CD14-positive monocyte (primary cell): ENCODE measurements at regions not wholly inside any gene's neighbourhood (a gene's known extent, or its start where the extent isn't known, plus 50 kb on each side); places are given as distances from the start of the nearest gene placed in this dataset.

Experiments used
- DNase-seq, 3 donors: peaks; one replicate each; pipeline ENCODE4 v3.0.0-alpha.2; 2011 to 2022
- H2AFZ ChIP-seq: 2 replicates; pipeline ENCODE4 v1.6.0; 2012; ENCODE audit warnings: mild to moderate bottlenecking, low read depth, low read length, inconsistent platforms; ENCODE audit not compliant: insufficient read depth, poor library complexity, severe bottlenecking
- H3K27ac ChIP-seq, 2 donors: 1 replicate in 1 of 2; 2 replicates in 1 of 2; pipeline ENCODE4 v1.5.1; 2012 to 2013; ENCODE audit warnings: low read length in 2 of 2, control low read depth in 1 of 2, inconsistent platforms in 1 of 2, low read depth in 1 of 2, mild to moderate bottlenecking in 1 of 2
- H3K27me3 ChIP-seq, 2 donors: one replicate each; pipeline versions ENCODE4 v1.6.0 to v1.6.1; 2011 to 2013; ENCODE audit warnings: low read length in 2 of 2; ENCODE audit not compliant: control insufficient read depth in 2 of 2, insufficient read depth in 2 of 2
- H3K36me3 ChIP-seq, 2 donors: replicated peaks in 1 of 2; 1 replicate in 1 of 2; 2 replicates in 1 of 2; pipeline versions ENCODE4 v1.5.1 to v1.6.1; 2012 to 2013; ENCODE audit warnings: low read length in 2 of 2, control low read depth in 1 of 2, inconsistent platforms in 1 of 2, mild to moderate bottlenecking in 1 of 2; ENCODE audit not compliant: insufficient read depth in 2 of 2, control insufficient read depth in 1 of 2
- H3K4me1 ChIP-seq, 2 donors: 1 replicate in 1 of 2; 2 replicates in 1 of 2; pipeline versions ENCODE4 v1.5.1 to v1.6.1; 2012 to 2013; ENCODE audit warnings: low read length in 2 of 2, control low read depth in 1 of 2, inconsistent platforms in 1 of 2, mild to moderate bottlenecking in 1 of 2, moderate library complexity in 1 of 2; ENCODE audit not compliant: insufficient read depth in 2 of 2, control insufficient read depth in 1 of 2
- H3K4me2 ChIP-seq: replicated peaks from 2 replicates; pipeline ENCODE3; 2012; ENCODE audit warnings: low read length, moderate library complexity, mild to moderate bottlenecking; ENCODE audit not compliant: poor library complexity, severe bottlenecking; ENCODE audit errors: extremely low read depth
- H3K4me3 ChIP-seq, 3 experiments: fragments of 200-600 bp in 1 of 3; sonication (generic) in 1 of 3; replicated peaks in 1 of 3; 1 replicate in 2 of 3; 2 replicates in 1 of 3; pipeline ENCODE4 v1.5.1; 2011 to 2013; ENCODE audit warnings: low read length in 3 of 3, mild to moderate bottlenecking in 3 of 3, control low read depth in 2 of 3, low read depth in 2 of 3, inconsistent platforms in 1 of 3, moderate library complexity in 1 of 3
- H3K79me2 ChIP-seq: 2 replicates; pipeline ENCODE4 v1.6.0; 2012; ENCODE audit warnings: mild to moderate bottlenecking, control low read depth, inconsistent platforms, low read length, moderate library complexity; ENCODE audit not compliant: insufficient read depth
- H3K9ac ChIP-seq: 2 replicates; pipeline ENCODE4 v1.6.0; 2017; ENCODE audit warnings: low read length, mild to moderate bottlenecking; ENCODE audit not compliant: insufficient read depth, poor library complexity, severe bottlenecking
- H3K9me3 ChIP-seq, 2 donors: replicated peaks in 1 of 2; 1 replicate in 1 of 2; 2 replicates in 1 of 2; pipeline versions ENCODE4 v1.5.1 to v1.6.1; 2012 to 2013; ENCODE audit warnings: low read length in 2 of 2, control low read depth in 1 of 2; ENCODE audit not compliant: control insufficient read depth in 1 of 2, insufficient read depth in 1 of 2
- H4K20me1 ChIP-seq: 2 replicates; pipeline ENCODE4 v1.6.0; 2012; ENCODE audit warnings: mild to moderate bottlenecking, low read length, control low read depth, moderate library complexity; ENCODE audit not compliant: insufficient read depth
- H3K27ac Mint-ChIP-seq, 7 donors: one replicate each; pipeline ENCODE4 v1.8.0; 2020; ENCODE audit warnings: mild to moderate bottlenecking in 7 of 7, mixed read lengths in 7 of 7, moderate library complexity in 6 of 7, inconsistent platforms in 2 of 7
- H3K27me3 Mint-ChIP-seq, 3 donors: one replicate each; pipeline ENCODE4 v1.8.0; 2021 to 2022; ENCODE audit warnings: low read depth in 3 of 3, mild to moderate bottlenecking in 3 of 3, mixed read lengths in 3 of 3, moderate library complexity in 3 of 3, inconsistent platforms in 1 of 3
- H3K36me3 Mint-ChIP-seq, 2 donors: one replicate each; pipeline ENCODE4 v1.8.0; 2020; ENCODE audit warnings: mixed read lengths in 2 of 2, inconsistent platforms in 1 of 2, mild to moderate bottlenecking in 1 of 2
- H3K4me1 Mint-ChIP-seq: one replicate; pipeline ENCODE4 v1.8.0; 2020; ENCODE audit warnings: mild to moderate bottlenecking, mixed read lengths
- H3K4me3 Mint-ChIP-seq, 2 donors: one replicate each; pipeline ENCODE4 v1.8.0; 2020; ENCODE audit warnings: mild to moderate bottlenecking in 2 of 2, mixed read lengths in 2 of 2, moderate library complexity in 1 of 2
- H3K9me3 Mint-ChIP-seq, 7 donors: one replicate each; pipeline ENCODE4 v1.8.0; 2020 to 2022; ENCODE audit warnings: mixed read lengths in 7 of 7, mild to moderate bottlenecking in 6 of 7, moderate library complexity in 6 of 7, inconsistent platforms in 2 of 7
- CTCF ChIP-seq: fragments of 200-600 bp; IDR thresholded peaks from one replicate; pipeline ENCODE4 v1.8.0; 2022; ENCODE audit warnings: antibody characterized with exemption, mild to moderate bottlenecking
- WGBS: methylation state at CpG from one replicate; pipeline ENCODE4 v1.1.5; 2013; ENCODE audit warnings: missing lambda C conversion rate; ENCODE audit not compliant: insufficient coverage; 5-methylcytosine and 5-hydroxymethylcytosine counted together
- intact Hi-C, 2 donors: fragments of 100-400 bp; cut with micrococcal nuclease; formaldehyde crosslinking; loops; one replicate each; pipeline versions ENCODE4 v1.15.0 to v1.15.1; 2023

DNA sequence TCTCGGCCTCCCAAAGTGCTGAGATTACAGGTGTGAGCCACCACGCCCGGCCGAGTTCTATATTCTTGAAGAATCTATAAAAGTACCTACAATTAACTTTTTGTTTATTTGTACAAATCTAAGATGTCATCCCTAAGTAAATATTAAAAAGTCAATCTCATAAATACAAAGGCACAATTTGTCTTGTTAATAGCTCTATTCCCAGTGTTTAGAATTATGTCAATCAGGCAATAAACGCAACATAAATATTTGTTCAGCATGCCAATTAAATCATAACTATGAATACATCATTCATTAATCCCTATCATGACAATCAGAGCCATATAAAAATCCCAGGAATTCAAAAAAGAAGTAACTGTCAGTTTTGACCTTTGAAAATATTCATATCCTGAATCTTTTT is 68.9 kb upstream of the CDH18 start:
- H3K36me3 ChIP-seq = no peaks in the 10 kb centered on the region
- DNase-seq = no peak
- no peaks in the 10 kb centered on the region for H3K79me2 ChIP-seq
- H3K4me1 ChIP-seq = no peaks in the 10 kb centered on the region
- H3K27ac ChIP-seq = no peak overlapping the region
- no peak overlapping the region for H3K4me2 ChIP-seq
- no peaks in the 10 kb centered on the region for H4K20me1 ChIP-seq
- no peak overlapping the region for H3K9ac ChIP-seq
- no peaks in the 10 kb centered on the region for H3K36me3 Mint-ChIP-seq
- TF ChIP-seq CTCF = no peak
- H3K4me1 Mint-ChIP-seq = no peaks in the 10 kb centered on the region
- H3K4me3 ChIP-seq = no peak overlapping the region
- peaks cover 0 to 5% (median 2%) of the 10 kb centered on the region in 7 donors for H3K9me3 Mint-ChIP-seq
- H3K9me3 ChIP-seq = no peaks in the 10 kb centered on the region
- no peak overlapping the region for H2AFZ ChIP-seq
- WGBS = 100% methylated on average over 1 of the region's 5 CpGs
- H3K27ac Mint-ChIP-seq = no peak overlapping the region
- intact Hi-C loops = no loop called here
- no peaks in the 10 kb centered on the region for H3K27me3 ChIP-seq
- peaks cover 0 to 2% (median 0%) of the 10 kb centered on the region in 3 donors for H3K27me3 Mint-ChIP-seq
- no peak overlapping the region for H3K4me3 Mint-ChIP-seq

- peaks cover 0 to 5% (median 2%) of the 10 kb centered on the region in 7 donors for H3K9me3 Mint-ChIP-seq
- no peaks in the 10 kb centered on the region for H3K4me1 Mint-ChIP-seq
These were observed 67.3 kb upstream of the CDH18 start for GRCh38 chr5:20055301-20055700.

More at GRCh38 chr5:20055301-20055700, 67.3 kb upstream of the CDH18 start:
- H3K4me3 Mint-ChIP-seq = no peak overlapping the region
- Histone ChIP-seq H3K27ac (no peak overlapping the region), H3K9ac (no peak overlapping the region), H3K79me2 (no peaks in the 10 kb centered on the region), H3K4me3 (no peak overlapping the region), H3K4me2 (no peak overlapping the region), H3K9me3 (no peaks in the 10 kb centered on the region), H4K20me1 (no peaks in the 10 kb centered on the region), H3K27me3 (no peaks in the 10 kb centered on the region), H3K36me3 (no peaks in the 10 kb centered on the region), H2AFZ (no peak overlapping the region), H3K4me1 (no peaks in the 10 kb centered on the region)
- H3K36me3 Mint-ChIP-seq = no peaks in the 10 kb centered on the region
- no peak overlapping the region for H3K27ac Mint-ChIP-seq
- intact Hi-C loops = no loop called here
- H3K27me3 Mint-ChIP-seq = peaks cover 0 to 2% (median 0%) of the 10 kb centered on the region in 3 donors
- TF ChIP-seq CTCF = no peak
- WGBS = no CpG with 5 or more reads among the region's 1 CpG
- no peak for DNase-seq
